Stimulated activated CD8-positive, alpha-beta memory T cell treated with anti-CD3 and anti-CD28 coated beads, Interleukin-12 subunit alpha, Interleukin-12 subunit beta, amount 100 ng/mL, for 1 hour (primary cell): ENCODE measurements at regions not wholly inside any gene's neighbourhood (a gene's known extent, or its start where the extent isn't known, plus 50 kb on each side); places are given as distances from the start of the nearest gene placed in this dataset.

Experiments used
- DNase-seq: peaks from one replicate; pipeline ENCODE4 v3.0.0-alpha.2; 2020; ENCODE audit warnings: low read depth

DNA sequence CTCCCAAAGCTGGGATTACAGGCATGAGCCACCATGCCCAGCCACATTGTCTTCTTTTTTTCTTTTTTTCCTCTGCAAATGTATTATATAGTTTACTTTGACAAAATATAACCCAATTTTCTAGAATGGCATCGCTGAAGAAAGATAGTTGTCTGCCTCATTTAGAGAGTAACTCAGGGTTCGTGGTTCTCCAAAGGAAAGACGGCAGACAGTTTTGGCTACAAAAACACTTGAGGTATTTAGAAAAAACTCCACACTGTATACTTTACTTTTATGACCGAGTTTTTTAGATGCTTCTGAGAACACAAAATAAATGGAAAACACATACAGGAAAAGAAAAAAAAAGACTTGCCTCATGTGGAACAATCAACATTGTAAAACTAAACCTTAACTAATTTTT lies 369.1 kb upstream of the ATP2B1 start:
- DNase-seq: no peak

DNA sequence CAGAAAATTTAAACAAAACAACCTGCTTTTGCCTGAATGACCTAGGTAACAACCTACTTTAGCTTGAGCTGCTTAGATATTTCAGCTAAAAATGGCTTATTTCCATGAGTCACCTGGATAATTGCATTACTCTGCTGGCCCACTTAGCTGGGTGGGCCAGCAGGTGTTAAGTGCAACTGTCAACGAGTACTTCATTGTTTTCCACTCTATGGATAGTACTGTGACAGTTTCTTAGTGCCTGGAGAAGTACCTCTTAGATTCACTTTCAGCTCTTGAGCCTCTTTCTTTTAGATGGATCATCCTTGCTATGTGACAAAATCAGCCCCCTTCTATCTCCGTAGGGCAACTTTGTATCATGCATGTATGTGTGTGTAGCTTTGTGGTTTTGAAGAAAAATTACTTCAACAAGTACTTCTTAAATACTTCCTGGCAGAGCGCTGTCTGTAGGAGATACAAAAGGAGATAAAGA lies 368.2 kb upstream of the ATP2B1 start:
- DNase-seq: no peak

DNA sequence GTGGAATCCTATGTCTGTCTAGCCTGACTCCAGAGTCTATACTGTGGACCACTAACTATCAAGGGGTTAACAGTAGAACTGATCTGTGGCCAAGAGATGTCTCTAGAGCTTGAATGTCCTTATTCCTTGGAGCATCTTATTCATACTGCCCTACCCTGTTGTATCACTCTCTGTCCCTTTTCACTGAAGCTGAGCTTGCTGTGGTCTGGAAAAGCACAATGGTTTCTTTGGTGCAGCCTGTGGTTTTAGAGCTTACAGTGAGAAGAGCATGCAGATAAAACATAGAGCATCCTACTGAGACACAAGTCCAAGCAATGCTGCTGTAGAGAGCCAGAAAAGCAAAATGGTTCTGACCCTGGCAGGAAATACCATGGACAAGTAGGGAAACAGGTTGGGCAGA lies 367.0 kb upstream of the ATP2B1 start:
- no peak for DNase-seq

DNA sequence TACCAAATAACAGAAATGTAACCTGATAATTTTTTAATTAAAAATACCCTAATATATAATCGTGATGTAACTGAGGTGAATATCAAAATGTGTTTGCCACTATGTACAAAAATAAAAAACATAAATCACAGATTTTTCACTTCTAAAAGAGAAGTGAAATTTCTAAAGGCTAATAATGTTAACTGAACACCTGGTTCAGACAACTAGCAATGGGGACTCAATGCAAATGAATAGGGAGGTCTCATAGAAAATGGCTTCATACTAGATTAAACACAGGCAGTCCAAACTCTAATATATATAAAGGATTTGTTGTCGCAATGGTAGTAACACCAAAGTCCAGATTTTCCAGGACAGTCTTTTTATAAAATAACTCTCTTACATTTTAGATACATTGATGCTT lies 365.4 kb upstream of the ATP2B1 start:
- no peak for DNase-seq

DNA sequence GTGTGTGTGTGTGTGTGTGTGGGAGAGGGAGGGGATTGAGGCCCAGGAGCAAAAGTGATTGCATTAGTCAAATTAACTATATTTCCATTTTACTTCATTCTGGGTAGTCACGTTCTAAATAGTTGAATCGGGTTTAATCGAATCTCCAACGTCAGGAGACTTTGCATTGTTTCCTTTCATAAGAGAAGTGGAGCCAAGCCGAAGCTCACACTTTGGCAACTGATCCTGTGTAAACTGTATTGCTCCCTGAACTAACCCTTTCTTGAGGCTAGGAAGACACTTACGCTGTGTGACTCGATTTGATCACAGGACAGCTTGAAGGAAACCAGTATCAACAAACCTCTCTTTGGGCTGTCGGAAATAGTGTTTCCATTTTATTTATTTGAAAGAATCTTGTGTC lies 363.4 kb upstream of the ATP2B1 start:
- DNase-seq: no peak

DNA sequence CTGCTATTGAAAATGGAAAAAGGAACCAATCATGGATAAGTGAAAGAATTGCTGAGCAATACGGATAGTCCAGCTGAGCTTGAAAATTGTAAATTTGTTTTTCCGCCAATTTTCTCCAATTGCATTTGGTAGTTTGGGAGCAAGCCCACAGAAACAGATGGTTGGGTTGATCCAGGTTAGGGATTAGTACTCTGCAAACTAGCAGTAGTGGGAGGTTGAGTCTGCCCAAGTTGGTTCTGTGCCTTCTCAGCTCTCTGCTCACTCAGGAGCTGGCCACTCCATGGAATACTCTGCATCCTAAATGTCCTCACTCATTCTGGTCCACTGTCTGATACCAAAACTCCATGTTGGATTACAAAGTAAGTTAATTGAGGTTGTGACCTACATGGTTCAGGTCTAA lies 361.1 kb upstream of the ATP2B1 start:
- DNase-seq: no peak

DNA sequence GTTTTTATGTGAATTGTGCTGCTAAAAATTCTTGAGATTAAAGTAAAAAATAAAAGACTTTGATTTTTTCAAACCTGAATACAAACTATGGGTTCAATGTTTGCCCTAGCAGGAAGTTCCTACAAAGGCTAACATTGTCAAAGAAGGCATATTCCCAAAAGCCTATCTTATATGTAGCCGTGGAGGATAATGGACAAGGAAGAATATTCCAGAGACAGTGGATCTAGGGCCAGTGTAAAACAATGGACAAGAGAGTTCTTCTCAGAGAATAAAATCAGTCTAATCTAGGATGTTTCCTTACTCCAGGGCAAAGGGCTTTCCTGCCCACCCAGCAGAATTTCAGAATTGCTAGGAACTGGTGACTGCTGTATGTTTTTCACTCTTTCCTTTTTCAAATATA lies 359.2 kb upstream of the ATP2B1 start:
- DNase-seq: no peak

DNA sequence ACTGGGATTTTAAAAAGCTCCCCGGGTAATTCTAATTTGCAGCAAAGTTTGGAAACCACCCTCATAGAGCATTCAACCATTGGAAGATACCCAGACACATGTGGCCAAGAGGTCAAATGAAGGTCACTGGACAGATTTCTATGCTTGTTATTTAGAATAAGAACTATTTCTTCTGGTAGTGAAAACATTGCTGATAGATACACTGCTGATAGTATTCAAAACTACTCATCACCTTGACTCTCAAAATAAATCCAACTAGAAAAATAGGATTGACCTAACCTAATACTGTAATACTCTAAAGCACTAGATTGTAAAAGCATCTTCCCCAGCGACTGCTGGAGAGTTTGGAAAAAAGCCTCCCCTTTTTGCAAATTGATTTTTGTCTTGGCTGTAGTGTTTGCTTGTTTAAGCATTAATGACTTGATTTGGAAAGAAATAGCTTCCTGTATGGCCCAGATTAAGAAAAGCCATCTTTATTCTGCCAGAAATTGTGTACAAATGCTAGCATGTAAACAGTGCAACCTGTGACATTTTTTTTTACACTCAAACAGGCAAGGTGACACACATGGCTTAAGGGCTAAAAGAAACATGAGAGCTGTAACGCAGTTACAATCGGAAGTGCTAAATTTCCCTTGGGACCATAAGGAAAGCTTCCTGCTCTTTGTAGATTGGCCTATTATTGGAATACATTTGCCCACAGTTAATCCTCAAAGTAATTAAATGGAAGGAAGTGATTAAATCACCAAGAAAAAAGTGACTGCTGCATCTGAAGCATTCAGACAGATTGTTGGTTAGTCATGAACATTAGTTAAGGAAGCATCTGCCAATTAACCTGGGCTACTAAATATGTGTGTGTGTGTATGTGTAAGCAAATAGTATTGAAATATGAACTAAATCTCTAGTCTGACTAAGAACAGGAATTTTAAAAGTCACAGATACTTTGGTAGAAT lies 356.5 kb upstream of the ATP2B1 start:
- no peak for DNase-seq

DNA sequence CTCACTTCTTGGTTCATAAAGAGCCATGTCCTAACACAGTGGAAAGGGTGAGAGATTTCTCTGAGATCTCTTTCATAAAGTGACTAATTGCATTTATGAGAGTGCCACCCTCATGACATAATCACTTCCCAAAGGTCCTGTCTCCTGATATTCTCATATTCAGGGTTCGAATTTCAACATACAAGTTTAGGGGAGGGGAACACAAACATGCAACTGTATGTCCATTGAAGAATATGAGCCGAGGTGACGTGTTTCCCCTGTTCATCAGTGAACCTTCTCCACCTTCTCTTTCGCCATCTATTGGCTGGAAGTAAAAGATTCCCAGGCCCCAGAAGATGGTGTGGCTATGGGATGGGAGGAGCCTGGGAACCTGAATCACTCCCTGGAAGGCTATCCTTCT lies 354.2 kb upstream of the ATP2B1 start:
- no peak for DNase-seq

DNA sequence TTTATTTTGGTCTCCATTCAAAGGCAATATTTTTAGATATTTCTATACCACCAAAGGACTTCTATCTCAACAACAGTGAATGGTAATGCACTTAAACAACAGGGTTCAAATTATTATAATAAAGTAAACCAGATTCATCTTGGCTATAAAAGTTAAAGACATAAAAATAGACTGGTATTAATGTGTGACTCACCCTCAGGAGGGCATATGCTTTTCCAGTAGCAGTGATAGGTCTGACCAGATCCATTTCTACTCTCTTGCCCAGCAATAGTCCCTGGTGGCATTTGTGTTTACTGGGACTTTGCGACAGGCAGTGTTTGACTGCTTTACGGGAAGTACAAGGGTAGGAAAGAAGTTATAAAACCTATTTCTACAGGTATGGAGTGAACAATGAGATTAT lies 353.2 kb upstream of the ATP2B1 start:
- DNase-seq: no peak

DNA sequence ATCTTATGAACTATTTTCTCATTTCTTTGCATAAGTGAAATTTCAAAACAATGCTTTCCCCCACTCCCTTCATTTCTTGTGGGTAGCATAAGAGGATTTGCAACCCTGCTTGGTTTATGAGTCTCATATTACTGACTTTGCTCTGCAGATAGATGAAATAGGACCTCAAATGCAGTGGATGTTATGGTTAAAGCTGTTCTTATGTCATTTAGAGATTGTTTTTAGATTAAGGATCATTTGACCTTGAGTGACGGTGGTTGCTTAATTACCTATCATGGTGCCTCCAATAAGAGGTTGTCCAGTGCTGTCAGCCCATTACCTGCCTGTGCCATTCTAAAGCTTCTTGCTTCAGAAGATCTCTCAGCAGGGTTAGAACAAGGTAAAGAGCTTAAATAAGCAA lies 351.4 kb upstream of the ATP2B1 start:
- no peak for DNase-seq

DNA sequence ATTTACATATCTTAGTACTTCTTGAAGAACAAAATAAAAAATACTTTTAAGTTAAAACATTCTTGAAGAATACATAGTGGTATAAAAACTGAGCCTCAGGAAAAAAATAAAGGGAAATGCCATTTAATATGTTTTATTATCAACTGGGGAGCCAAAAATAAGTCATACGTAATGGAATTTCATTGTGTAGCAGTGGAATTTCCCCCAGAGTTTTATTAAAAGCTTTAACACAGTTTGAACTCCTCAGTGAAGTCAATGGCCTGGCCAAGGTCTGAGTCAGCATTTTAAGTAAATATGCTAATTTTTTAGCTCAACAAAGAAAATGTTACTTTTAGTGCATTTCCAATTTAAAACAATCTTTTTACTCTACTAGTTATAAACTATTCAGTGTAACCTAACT lies 350.1 kb upstream of the ATP2B1 start:
- no peak for DNase-seq

DNA sequence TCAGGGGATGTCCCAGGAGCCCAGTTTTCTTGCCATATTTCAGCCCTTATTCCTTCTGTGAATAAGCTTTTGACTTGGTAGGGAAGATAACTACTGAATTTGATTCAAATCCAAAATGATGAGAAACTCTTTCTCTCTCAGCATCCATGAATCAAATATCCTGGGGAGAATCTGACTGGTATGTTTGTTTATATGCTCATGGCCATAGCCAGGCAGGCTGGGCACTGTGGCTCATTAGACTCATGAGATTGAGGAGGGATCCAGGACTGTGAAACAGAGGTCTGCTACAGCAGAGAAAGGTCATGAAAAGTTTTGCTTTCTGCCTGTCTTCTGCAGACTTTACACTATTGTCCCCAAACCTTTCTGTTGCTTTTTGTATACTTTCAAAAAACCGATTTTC lies 346.4 kb upstream of the ATP2B1 start:
- DNase-seq: no peak

DNA sequence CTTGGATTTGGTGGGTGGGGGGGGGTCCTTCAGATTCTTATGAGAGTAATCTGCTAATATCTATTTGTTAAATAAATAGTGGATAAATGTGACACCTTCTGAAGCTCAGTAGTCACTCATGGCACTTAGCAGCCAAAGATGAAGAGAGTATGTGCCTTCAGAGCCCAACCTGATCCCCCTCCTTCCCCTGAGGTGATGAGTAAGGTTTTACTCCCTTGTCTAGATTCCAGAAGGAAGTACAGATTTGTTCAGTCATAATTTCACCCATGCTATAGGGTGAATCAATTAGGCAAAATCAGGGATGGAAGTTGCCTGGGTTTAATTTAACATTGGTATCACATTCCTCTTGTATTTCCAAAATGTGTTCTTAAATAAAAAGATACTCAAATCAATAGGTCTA lies 340.3 kb upstream of the ATP2B1 start:
- DNase-seq: no peak

DNA sequence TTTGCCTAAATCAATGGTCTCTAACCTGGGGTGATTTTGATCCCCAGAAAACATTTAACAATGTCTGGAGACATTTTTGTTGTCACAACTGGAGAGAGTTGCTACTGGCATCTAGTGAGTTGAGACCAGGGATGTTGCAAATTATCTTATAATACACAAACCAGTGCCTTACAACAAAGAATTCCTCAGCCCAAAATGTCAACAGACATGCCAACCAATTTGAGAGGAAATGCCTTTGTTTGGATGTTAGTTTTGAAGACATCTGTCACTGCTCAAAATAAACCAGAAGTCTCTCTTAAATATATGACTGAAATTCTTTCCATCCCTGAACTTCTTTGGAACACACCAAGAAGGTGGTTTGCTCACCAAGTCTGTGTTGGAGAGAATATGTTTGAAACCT lies 336.9 kb upstream of the ATP2B1 start:
- DNase-seq: no peak

DNA sequence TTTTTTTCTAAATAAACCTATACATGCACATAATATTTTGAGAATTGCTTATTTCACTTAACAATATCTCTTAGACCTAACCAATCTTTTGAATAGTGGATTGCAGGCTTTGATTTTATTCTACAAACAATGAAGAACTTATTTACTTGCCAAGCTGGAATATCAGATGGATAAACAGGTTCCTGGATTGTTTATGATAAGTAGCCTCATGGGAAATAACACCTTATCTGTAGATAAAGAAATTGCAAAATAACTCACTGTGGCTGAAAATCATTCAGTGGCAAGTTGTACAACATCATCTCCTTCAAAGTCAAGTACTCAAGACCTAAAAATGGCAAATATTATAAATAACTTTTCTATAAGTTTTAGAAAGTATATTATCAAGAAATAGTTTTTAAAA lies 335.4 kb upstream of the ATP2B1 start:
- no peak for DNase-seq

DNA sequence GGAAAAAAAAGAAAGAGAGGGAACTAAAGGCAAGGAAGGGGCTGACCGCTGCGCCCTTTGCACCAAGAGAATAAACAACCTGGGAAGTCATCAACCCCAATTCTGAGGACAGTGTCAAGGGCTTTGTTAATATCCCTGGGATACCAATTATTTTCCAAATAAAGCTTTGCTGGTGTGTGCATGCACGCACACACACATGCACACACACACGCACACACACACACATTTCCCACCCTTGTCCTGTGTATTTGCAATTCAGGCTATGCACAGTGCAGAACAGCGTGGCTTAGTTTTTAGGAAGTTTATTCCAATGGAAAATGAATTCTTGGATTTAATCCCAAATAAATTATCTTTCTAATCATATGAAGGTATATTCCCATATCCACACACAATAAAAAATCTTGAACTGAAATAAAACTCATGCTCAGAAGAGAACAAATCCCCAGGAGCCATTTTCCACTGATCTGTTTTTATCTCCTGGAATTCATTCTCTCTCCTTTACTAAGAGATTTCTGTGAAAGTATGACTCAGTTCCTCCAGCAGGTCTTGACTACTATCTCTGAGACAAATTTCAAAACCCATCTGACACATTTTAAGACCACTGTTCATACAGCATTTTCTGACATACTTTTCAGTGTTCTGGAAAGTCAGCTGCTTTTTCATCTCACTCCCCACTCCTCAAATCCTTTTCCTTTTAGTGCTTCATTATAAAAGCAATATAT lies 334.4 kb upstream of the ATP2B1 start:
- DNase-seq: no peak

DNA sequence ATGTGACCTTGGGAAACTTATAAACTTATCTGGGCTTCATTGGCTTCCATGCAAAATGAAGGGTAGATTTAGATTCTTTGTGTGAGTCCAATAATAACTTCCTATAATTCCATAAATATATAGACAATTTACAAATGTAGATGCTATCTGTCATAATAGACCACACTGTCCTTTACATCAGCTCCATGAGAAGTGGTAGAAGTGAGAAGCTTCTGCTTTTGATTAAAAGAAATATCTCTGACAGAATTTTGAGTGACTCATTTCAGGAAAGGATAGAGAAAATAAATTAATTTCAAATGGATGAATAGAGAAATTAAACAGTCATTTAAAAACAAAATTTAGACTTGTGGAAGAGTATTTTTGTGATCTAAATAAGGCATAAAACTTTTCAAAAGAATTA lies 329.7 kb upstream of the ATP2B1 start:
- no peak for DNase-seq

DNA sequence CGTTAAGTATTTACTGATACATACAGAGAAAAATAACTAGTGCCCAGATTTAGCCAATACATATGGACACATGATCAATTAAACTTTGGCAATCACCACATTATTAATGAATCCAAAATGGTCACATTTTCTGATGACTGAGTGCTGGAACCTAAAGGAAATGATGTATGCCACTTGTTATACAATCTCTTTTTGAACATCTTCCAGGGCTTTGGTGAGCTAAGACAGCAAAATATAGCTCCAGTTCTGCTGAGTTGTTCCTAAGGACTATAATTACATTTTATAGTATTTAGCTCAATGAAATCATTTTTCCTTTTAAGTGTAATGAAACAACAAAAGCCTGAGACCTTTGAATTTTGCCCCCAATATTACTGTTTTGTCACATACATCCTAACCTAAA lies 329.1 kb upstream of the ATP2B1 start:
- DNase-seq: no peak

DNA sequence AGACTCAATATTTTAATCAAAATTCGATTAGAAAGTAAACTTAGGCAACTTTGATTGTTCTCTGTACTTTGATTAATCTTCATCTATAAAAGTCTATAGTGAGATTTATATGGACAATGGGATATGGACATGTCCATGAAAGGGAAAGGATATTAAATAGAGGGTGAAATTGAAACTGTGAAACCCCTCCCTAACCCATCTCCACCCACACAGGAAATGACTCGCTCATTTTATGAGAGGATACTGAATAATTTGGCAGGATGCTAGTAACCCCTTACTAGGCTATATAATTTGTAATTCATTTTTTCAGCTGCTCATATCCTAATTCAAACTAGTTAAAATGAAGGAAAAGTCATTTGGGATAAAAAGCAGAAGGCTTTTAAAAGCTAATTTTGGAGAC lies 328.0 kb upstream of the ATP2B1 start:
- no peak for DNase-seq

DNA sequence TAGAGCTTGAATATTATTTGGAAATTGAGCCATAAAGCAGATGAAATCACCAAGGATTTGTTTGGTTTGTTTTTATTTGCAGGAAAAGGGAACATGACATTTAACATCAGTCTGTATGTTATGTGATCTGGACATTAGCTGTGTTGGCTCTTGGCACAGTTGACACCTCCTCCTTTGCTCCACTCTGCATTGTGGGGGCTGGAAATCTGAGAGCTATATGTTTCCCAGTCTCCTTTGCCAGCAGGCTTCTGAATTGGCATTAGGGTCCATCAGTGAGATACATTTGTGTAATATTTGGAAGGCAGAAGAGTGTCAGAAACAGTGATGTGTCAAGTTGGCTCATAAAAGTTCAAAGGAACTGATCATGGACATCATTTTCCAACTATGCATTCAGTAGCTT lies 322.1 kb upstream of the ATP2B1 start:
- DNase-seq: no peak

DNA sequence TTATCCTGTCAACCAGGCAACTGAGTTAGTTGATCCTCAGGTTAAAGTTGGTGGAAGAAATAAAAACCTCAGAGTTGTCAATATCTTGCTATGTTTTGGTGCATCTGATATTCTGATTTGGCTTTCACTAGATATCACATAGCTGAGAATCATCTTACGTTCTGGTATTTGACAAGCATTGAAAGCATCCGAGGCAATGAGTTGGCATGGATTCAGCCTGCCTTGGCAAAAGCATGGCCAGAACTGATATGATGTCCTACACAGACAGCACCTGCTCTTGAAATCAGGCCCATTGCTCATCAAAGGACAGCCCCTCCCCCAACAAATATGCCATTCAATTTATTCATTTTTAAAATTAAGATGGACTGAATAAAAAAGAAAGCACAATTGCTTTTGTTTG lies 320.7 kb upstream of the ATP2B1 start:
- DNase-seq: no peak

DNA sequence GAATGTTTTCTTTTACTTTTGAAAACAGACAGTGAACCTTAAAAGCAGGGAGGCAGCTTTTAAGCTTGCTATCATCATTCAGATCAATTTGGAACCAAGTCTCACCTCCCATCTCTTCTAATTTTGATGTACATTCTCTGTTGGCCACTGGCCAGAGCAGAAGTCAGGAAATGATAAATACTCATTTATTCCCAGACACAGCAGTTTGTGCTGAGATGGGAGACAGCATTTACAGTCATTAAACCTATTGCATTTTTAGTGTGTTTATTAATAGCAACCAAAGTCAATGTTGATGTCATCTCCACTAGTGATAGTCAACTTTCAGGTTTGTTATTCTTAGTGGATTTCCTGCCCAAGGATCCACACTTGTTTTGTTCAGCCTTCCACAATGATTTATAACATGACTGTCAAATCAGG lies 320.0 kb upstream of the ATP2B1 start:
- DNase-seq: no peak
